ENCODE measurements at regions not wholly inside any gene's neighbourhood (a gene's known extent, or its start where the extent isn't known, plus 50 kb on each side); places are given as distances from the start of the nearest gene placed in this dataset.

DNA sequence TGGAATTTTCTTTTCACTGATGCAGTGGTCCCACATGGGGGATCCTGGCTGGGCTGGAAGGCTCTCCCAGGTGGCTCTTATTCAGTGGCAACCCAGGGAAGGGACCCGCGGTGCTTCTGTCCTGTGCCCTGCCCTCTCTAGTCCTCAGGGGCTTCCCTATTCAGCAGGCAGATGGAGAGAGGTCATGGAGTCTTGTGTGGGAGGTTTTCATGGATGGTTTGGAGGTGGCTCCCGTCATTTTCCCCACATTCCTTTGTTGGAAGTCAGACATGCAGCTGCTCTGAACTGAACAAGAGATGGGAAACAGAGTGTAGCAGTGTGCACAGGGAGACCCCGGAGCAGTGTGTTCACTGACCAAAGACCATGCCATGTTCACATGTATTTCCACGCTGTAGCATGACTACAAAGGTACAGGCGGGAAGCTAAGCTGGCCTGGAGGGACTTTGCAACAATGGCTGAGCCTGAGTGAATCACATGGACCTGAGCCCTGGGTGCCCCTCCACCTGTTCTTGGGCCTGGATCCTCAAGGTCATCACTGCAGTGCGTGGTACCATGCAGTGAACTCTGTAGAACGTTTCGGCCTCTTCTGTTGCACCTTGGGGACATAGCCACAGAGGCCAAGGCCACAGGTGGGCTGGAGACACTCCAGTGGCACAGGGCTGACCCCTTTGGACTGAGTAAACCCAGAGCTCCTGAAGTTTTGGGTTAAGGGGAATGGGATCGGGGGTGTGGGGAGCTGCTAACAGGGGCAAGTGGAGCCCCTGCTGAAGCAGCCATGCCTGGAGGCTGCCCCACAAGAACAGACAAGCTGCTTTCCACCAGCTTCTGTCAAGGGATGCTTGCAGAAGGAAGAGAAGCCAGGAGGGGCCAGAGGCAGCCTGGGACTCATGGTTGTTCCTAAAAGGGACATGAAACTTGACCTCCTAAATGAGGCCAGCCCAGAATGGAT lies 123.0 kb downstream of the ASB7 start:
- TF ChIP-seq, protein P1, sequence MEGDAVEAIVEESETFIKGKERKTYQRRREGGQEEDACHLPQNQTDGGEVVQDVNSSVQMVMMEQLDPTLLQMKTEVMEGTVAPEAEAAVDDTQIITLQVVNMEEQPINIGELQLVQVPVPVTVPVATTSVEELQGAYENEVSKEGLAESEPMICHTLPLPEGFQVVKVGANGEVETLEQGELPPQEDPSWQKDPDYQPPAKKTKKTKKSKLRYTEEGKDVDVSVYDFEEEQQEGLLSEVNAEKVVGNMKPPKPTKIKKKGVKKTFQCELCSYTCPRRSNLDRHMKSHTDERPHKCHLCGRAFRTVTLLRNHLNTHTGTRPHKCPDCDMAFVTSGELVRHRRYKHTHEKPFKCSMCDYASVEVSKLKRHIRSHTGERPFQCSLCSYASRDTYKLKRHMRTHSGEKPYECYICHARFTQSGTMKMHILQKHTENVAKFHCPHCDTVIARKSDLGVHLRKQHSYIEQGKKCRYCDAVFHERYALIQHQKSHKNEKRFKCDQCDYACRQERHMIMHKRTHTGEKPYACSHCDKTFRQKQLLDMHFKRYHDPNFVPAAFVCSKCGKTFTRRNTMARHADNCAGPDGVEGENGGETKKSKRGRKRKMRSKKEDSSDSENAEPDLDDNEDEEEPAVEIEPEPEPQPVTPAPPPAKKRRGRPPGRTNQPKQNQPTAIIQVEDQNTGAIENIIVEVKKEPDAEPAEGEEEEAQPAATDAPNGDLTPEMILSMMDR (IDR thresholded peaks at IDR 0.05) = no peak
- peaks cover 6% of the 10 kb centered on the region for H3K27me3 Mint-ChIP-seq
- ChIA-PET CTCF (no interaction called here), POLR2A (no interaction called here)
- intact Hi-C loops (cut with micrococcal nuclease) = no loop called here
- no peak overlapping the region for H3K27ac Mint-ChIP-seq
- DNase-seq (no peak), ATAC-seq (ENCODE audit: low read depth) (no peak)
- no peaks in the 10 kb centered on the region for H3K4me1 Mint-ChIP-seq
- no peaks in the 10 kb centered on the region for H3K9me3 Mint-ChIP-seq
- H3K36me3 Mint-ChIP-seq (ENCODE audit: low read depth) = no peaks in the 10 kb centered on the region
- H3K4me3 Mint-ChIP-seq = no peak overlapping the region

DNA sequence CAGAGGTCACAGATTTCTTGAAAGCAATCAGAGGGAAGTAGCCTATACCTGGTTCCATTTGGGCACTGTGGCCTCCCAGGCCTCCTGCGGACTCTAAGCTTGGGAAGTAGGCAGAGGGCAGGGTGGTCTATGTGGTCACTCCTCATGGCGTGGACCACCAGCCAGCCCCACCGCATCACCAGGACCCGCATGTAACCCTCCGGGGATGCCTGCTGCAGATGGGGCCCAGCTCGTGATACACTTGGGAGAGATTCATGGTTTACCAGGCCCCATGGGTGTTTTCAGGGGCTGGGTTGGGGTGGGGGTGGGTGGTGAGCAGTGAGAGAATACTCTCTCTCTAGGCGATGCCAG lies 123.7 kb downstream of the ASB7 start:
- ATAC-seq (ENCODE audit: low read depth) (no peak), DNase-seq (no peak)
- CTCF ChIA-PET = no interaction called here

DNA sequence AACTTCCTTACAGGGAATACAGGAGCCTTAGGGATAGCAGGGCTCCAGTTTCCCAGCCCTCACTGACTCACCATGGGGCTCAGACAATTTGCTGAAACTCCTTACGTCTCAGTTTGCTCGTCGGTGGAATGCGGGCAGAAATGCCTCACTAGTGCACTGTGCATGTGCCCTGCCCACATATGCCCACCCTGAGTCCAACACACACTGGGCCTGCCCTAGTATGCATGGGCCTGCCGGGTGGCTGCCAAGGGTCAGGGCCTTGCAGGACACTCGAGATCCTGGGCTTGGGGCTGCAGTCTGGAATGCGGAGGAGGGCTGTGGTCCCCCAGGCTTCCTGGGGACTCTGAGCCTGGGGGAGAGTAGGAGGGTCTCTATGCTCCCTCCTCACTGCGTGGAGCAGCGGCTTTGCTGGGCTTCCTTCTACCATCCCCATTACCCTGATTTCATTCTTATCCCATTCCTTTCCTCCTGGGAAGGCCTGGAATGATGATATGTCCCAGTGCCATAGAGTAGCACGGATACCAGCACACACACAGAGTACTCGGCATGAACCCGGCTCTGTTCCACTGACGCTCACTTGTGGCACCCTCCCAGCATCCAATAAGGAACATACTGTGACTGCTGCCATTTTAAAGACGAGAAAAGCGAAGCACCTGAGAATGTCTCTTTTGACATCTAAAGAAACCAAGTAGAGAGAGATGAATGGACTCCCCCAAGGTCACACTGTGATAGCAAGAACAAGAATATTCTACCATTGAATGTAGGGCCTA lies 124.2 kb downstream of the ASB7 start:
- Mint-ChIP-seq H3K36me3 (ENCODE audit: low read depth) (no peaks in the 10 kb centered on the region), H3K4me3 (no peak overlapping the region), H3K27me3 (peaks cover 6% of the 10 kb centered on the region), H3K4me1 (no peaks in the 10 kb centered on the region), H3K27ac (no peak overlapping the region), H3K9me3 (no peaks in the 10 kb centered on the region)
- TF ChIP-seq, protein P1 (IDR thresholded peaks at IDR 0.05) = no peak
- CTCF ChIA-PET = no interaction called here
- intact Hi-C loops (cut with micrococcal nuclease) = no loop called here
- no peak for ATAC-seq (ENCODE audit: low read depth)
- DNase-seq = no peak
- POLR2A ChIA-PET = no interaction called here

More for the DNA sequence above, 123.7 kb downstream of the ASB7 start:
- POLR2A ChIA-PET = no interaction called here
- TF ChIP-seq, protein P1 (IDR thresholded peaks at IDR 0.05) = no peak
- Mint-ChIP-seq H3K9me3 (no peaks in the 10 kb centered on the region), H3K36me3 (ENCODE audit: low read depth) (no peaks in the 10 kb centered on the region), H3K4me3 (no peak overlapping the region), H3K27me3 (peaks cover 6% of the 10 kb centered on the region), H3K4me1 (no peaks in the 10 kb centered on the region), H3K27ac (no peak overlapping the region)
- intact Hi-C loops (cut with micrococcal nuclease) = no loop called here

DNA sequence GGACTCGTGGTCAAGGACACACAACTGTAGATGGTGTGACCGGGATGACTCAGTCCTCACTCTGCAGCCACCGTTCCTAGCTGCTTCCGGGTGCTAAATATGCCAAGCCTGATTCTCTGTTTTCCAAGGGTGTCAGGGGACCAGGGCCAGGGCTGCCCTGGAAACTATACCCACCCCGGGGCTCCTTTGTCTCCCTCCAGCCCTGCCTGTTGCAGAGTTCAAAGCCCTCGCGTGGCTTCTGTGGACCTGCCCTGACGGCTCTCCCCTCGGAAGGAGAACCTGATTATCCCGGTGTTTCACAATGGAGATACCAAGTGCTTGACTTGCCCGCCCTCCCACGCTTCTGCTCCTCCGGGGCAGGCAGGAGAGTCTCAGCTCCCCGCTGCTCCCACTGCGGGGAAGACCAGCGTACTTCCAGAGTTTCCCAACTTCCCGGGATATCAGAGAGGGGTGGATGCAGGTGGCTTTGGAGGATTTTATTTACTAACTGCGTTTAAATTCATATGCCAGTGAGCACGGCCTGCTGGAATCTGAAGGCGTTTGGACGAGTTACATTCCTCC lies 125.0 kb downstream of the ASB7 start:
- intact Hi-C loops (cut with micrococcal nuclease) = no loop called here
- H3K27ac Mint-ChIP-seq = no peak overlapping the region
- ATAC-seq (ENCODE audit: low read depth) = no peak
- peaks cover 6% of the 10 kb centered on the region for H3K27me3 Mint-ChIP-seq
- H3K9me3 Mint-ChIP-seq = no peaks in the 10 kb centered on the region
- TF ChIP-seq, protein P1 (IDR thresholded peaks at IDR 0.05) = no peak
- no peaks in the 10 kb centered on the region for H3K36me3 Mint-ChIP-seq (ENCODE audit: low read depth)
- H3K4me3 Mint-ChIP-seq = no peak overlapping the region
- POLR2A ChIA-PET = no interaction called here
- CTCF ChIA-PET = no interaction called here
- no peaks in the 10 kb centered on the region for H3K4me1 Mint-ChIP-seq
- no peak for DNase-seq
